HepG2 (cell line): ENCODE measurements at regions not wholly inside any gene's neighbourhood (a gene's known extent, or its start where the extent isn't known, plus 50 kb on each side); places are given as distances from the start of the nearest gene placed in this dataset.

Source experiments
- ATAC-seq: fragments of 200-7000 bp; cut with Tn5 transposase; 3 replicates; pipeline ENCODE4 v1.9.1; 2020; ENCODE audit warnings: mild to moderate bottlenecking, moderate library complexity
- BruUV-seq: library from RNA; stranded (reverse); fragments of 400-500 nt; replicated peaks from 2 replicates; lab custom pipeline; 2021; lab: Mats Ljungman, UMichigan
- CTCF ChIA-PET: fragments of 300-600 bp; formaldehyde crosslinking; extraction: SDS; loops from one replicate; lab custom pipeline; 2021; ENCODE audit warnings: low total read pairs, inconsistent platforms, low intra/inter-chr PET ratio; lab: Yijun Ruan, JAX
- POLR2A ChIA-PET: fragments of 350-600 bp; sonication (Branson Sonifier 250); formaldehyde crosslinking; loops from one replicate; lab custom pipeline; 2020; ENCODE audit warnings: antibody characterized with exemption, inconsistent platforms; lab: Yijun Ruan, JAX
- DNase-seq: peaks from one replicate; pipeline ENCODE4 v3.0.0-alpha.2; 2015; ENCODE audit warnings: low spot score
- FAIRE-seq: peaks from 3 replicates; lab custom pipeline; 2011; peaks lifted over from hg19 to GRCh38; lab: Jason Lieb, UNC
- H2AFZ ChIP-seq: one replicate; pipeline ENCODE4 v1.6.1; 2011; ENCODE audit warnings: low read length, inconsistent platforms
- H3K27ac ChIP-seq: fragments of 300-600 bp; 3 replicates; pipeline ENCODE4 v1.8.0; 2011; ENCODE audit warnings: mixed run types, mild to moderate bottlenecking, mixed read lengths, low read length, inconsistent platforms; ENCODE audit not compliant: insufficient read depth; ENCODE audit errors: extremely low read length
- H3K27me3 ChIP-seq, 2 experiments: fragments of 200-600 bp in 1 of 2; 2 replicates in 1 of 2; 3 replicates in 1 of 2; pipeline versions ENCODE4 v1.6.0 to v1.8.0; 2011; ENCODE audit warnings: low read length in 2 of 2, mild to moderate bottlenecking in 2 of 2, moderate library complexity in 2 of 2, inconsistent platforms in 1 of 2; ENCODE audit not compliant: insufficient read depth in 2 of 2, control insufficient read depth in 1 of 2
- H3K36me3 ChIP-seq, 2 experiments: fragments of 200-600 bp in 1 of 2; replicated peaks in 1 of 2; 2 replicates in 1 of 2; 3 replicates in 1 of 2; pipeline versions ENCODE4 v1.5.1 to v1.8.0; 2011; ENCODE audit warnings: low read length in 2 of 2, inconsistent platforms in 1 of 2; ENCODE audit not compliant: insufficient read depth in 2 of 2, control insufficient read depth in 1 of 2
- H3K4me1 ChIP-seq: 2 replicates; pipeline ENCODE4 v1.5.1; 2012; ENCODE audit warnings: low read length, inconsistent platforms; ENCODE audit not compliant: insufficient read depth
- H3K4me2 ChIP-seq: 2 replicates; pipeline ENCODE4 v1.6.0; 2011; ENCODE audit warnings: low read depth, low read length, inconsistent platforms
- H3K4me3 ChIP-seq, 3 experiments: fragments of 200-600 bp in 1 of 3; sonication (generic), shearing (Covaris generic) in 1 of 3; replicated peaks in 1 of 3; 2 replicates each; pipeline ENCODE4 v1.5.1; 2011 to 2016; ENCODE audit warnings: low read length in 3 of 3, inconsistent platforms in 2 of 3, low read depth in 2 of 3, mild to moderate bottlenecking in 2 of 3, control low read depth in 1 of 3, mixed read lengths in 1 of 3; ENCODE audit not compliant: insufficient read depth in 1 of 3
- H3K79me2 ChIP-seq: one replicate; pipeline ENCODE4 v1.6.1; 2011; ENCODE audit warnings: low read length, inconsistent platforms; ENCODE audit not compliant: insufficient read depth
- H3K9ac ChIP-seq: 2 replicates; pipeline ENCODE4 v1.6.0; 2011; ENCODE audit warnings: mild to moderate bottlenecking, low read depth, low read length, inconsistent platforms; ENCODE audit not compliant: insufficient read depth
- H3K9me3 ChIP-seq: 2 replicates; pipeline ENCODE4 v1.5.1; 2012; ENCODE audit warnings: mild to moderate bottlenecking, low read length
- H4K20me1 ChIP-seq: 2 replicates; pipeline ENCODE4 v1.6.0; 2011; ENCODE audit warnings: inconsistent platforms, mild to moderate bottlenecking, low read length, moderate library complexity; ENCODE audit not compliant: insufficient read depth
- EHMT2 ChIP-seq: fragments of 200-600 bp; sonication (generic); IDR thresholded peaks from 2 replicates; pipeline ENCODE4 v1.7.0; 2017; ENCODE audit warnings: antibody characterized with exemption, low read depth, low read length, borderline replicate concordance
- FOXA3 ChIP-seq: IDR thresholded peaks from 2 replicates; pipeline ENCODE4 v1.6.1; 2016; ENCODE audit warnings: missing genetic modification reagents, missing compliant biosample characterization
- MAFF ChIP-seq: IDR thresholded peaks from 2 replicates; pipeline ENCODE4 v1.6.1; 2011; ENCODE audit warnings: low read depth, low read length, improper control_type of control experiment
- MAFK ChIP-seq, 2 experiments: IDR thresholded peaks in 1 of 2; conservative IDR thresholded peaks in 1 of 2; 2 replicates each; pipeline ENCODE4 v1.6.1; 2011; ENCODE audit warnings: improper control_type of control experiment in 2 of 2, low read length in 2 of 2
- NCOR1 ChIP-seq: fragments of 200-600 bp; sonication (generic); IDR thresholded peaks from 2 replicates; pipeline ENCODE4 v1.7.0; 2017; ENCODE audit warnings: antibody characterized with exemption, low read length, borderline replicate concordance
- REL ChIP-seq: sonication (generic); formaldehyde crosslinking; conservative IDR thresholded peaks from 2 replicates; pipeline ENCODE4 v1.8.0; 2022; ENCODE audit warnings: mild to moderate bottlenecking, missing genetic modification reagents, moderate library complexity
- SKI ChIP-seq: fragments of 450-650 bp; IDR thresholded peaks from one replicate; pipeline ENCODE4 v1.6.1; 2018; ENCODE audit warnings: mild to moderate bottlenecking; ENCODE audit not compliant: partially characterized antibody
- ZNF101 ChIP-seq: sonication (generic); formaldehyde crosslinking; IDR thresholded peaks from 2 replicates; pipeline ENCODE4 v1.4.0; 2020; ENCODE audit warnings: mild to moderate bottlenecking, low read depth, missing genetic modification reagents, borderline replicate concordance
- ZNF460 ChIP-seq: sonication (generic); formaldehyde crosslinking; IDR thresholded peaks from 2 replicates; pipeline ENCODE4 v1.5.1; 2020; ENCODE audit warnings: missing genetic modification reagents, mild to moderate bottlenecking, borderline replicate concordance
- ZNF563 ChIP-seq: sonication (generic); formaldehyde crosslinking; IDR thresholded peaks from 2 replicates; pipeline ENCODE4 v1.8.0; 2022; ENCODE audit warnings: mild to moderate bottlenecking, moderate library complexity, missing genetic modification reagents
- ZNF761 ChIP-seq: sonication (generic); formaldehyde crosslinking; conservative IDR thresholded peaks from 2 replicates; pipeline ENCODE4 v1.4.0; 2020; ENCODE audit warnings: mild to moderate bottlenecking, missing genetic modification reagents
- WGBS: methylation state at CpG from one replicate; pipeline ENCODE4 v1.1.6; 2017; ENCODE audit warnings: low lambda C conversion rate; 5-methylcytosine and 5-hydroxymethylcytosine counted together
- in situ Hi-C: cut with HindIII; loops from 2 replicates; pipeline ENCODE4 v1.10.0; 2017; ENCODE audit warnings: low pct_unique_long_range_greater_than_20kb; ENCODE audit not compliant: extremely low pct_ligation_motif_present
- intact Hi-C: fragments of 100-400 bp; cut with micrococcal nuclease; formaldehyde crosslinking; loops from one replicate; pipeline ENCODE4 v1.10.0; 2022; ENCODE audit not compliant: unreplicated experiment
- TF ChIP-seq, protein P1 (sequence below): sonication (generic); formaldehyde crosslinking; IDR thresholded peaks from 2 replicates; pipeline ENCODE4 v1.8.1; 2022; ENCODE audit warnings: mild to moderate bottlenecking, missing genetic modification reagents
- TF ChIP-seq, protein P2 (sequence below): IDR thresholded peaks from 2 replicates; pipeline ENCODE4 v1.6.1; 2016; ENCODE audit warnings: low read depth, missing genetic modification reagents, missing compliant biosample characterization

DNA sequence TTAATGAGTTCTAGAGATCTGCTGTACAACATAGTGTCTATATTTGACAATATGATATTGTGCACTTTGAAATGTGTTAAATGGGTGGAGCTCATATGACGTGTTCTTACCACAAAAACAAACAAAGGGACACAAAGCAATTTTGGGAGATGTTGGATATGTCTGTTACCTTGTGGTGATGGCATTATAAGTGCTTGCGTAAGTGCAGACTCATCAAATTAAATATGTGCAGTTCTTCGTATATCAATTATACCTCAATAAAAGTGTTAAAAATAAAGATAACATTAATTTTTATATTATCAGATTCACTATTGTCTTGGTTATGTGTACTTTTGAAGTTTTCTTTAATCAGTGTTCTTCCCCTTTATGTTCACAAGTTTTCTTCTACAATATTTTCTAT lies 372.9 kb upstream of the COBL start:
- no peak overlapping the region for H3K27ac ChIP-seq
- no peaks in the 10 kb centered on the region for H3K4me1 ChIP-seq
- no peaks in the 10 kb centered on the region for H3K27me3 ChIP-seq
- no peak overlapping the region for H3K4me3 ChIP-seq
- H2AFZ ChIP-seq = no peak overlapping the region
- 39% methylated on average over 3 of the region's 3 CpGs for WGBS
- no peak for FAIRE-seq
- CTCF ChIA-PET = no interaction called here
- POLR2A ChIA-PET = no interaction called here
- no peaks in the 10 kb centered on the region for H4K20me1 ChIP-seq
- no peak overlapping the region for H3K4me2 ChIP-seq
- DNase-seq = no peak
- no peak for ATAC-seq
- intact Hi-C loops (no loop called here), in situ Hi-C loops (no loop called here)
- H3K79me2 ChIP-seq = no peaks in the 10 kb centered on the region
- BruUV-seq = no TSS peak
- no peaks in the 10 kb centered on the region for H3K36me3 ChIP-seq
- no peak overlapping the region for H3K9ac ChIP-seq
- TF ChIP-seq SKI = no peak
- peak; percentile 71; the same call in 1 of the 2 replicates for TF ChIP-seq MAFF
- TF ChIP-seq EHMT2 = no peak
- no peak for TF ChIP-seq NCOR1
- peak; percentile 55 to 82; a peak in 3 of 4 replicates for TF ChIP-seq MAFK (conservative IDR thresholded peaks at IDR 0.05 in 1 of 2, IDR thresholded peaks at IDR 0.05 in 1 of 2; ENCODE audit: low read length in 2 of 2)
- no peak for TF ChIP-seq ZNF761 (CRISPR knock-in tag)
- H3K9me3 ChIP-seq = no peaks in the 10 kb centered on the region

DNA sequence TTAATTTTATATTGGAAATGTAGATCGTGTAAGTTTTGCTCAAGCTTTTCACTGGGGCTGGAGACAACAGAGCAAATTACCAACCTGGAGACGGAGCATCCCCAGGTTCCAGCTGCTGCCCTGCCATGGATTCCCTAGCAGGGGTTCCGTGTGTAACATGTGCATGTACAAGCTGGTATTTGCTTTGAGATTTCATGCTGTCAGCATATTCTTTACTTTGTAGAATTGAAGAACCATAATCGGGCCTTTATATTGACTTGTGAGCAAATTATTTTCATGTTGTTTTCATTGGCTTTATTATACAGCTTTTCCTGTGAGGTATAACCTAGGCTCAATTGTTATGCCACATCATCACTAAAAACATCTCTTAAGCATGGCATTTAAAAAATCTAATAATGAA lies 369.2 kb upstream of the COBL start:
- FAIRE-seq (no peak), ATAC-seq (no peak), DNase-seq (no peak)
- Histone ChIP-seq H4K20me1 (no peaks in the 10 kb centered on the region), H3K9ac (no peak overlapping the region), H3K9me3 (no peaks in the 10 kb centered on the region), H3K79me2 (no peaks in the 10 kb centered on the region), H3K36me3 (no peaks in the 10 kb centered on the region), H3K27me3 (no peaks in the 10 kb centered on the region), H3K27ac (no peak overlapping the region), H2AFZ (no peak overlapping the region), H3K4me3 (no peak overlapping the region), H3K4me2 (no peak overlapping the region), H3K4me1 (peaks cover 3% of the 10 kb centered on the region; the same call in 1 of the 2 replicates)
- CTCF ChIA-PET = no interaction called here
- POLR2A ChIA-PET = no interaction called here
- no TSS peak for BruUV-seq
- WGBS = 6% methylated on average over 4 of the region's 4 CpGs
- in situ Hi-C loops = no loop called here
- intact Hi-C loops = no loop called here
- TF ChIP-seq ZNF460 (CRISPR knock-in tag) (no peak), REL (CRISPR knock-in tag) (no peak), FOXA3 (CRISPR knock-in tag) (no peak), MAFF (peak; percentile 77), MAFK (conservative IDR thresholded peaks at IDR 0.05 in 1 of 2, IDR thresholded peaks at IDR 0.05 in 1 of 2; ENCODE audit: low read length in 2 of 2) (peak; percentile 57 to 79), ZNF563 (no peak), ZNF101 (CRISPR knock-in tag) (no peak)
- TF ChIP-seq, protein P1, sequence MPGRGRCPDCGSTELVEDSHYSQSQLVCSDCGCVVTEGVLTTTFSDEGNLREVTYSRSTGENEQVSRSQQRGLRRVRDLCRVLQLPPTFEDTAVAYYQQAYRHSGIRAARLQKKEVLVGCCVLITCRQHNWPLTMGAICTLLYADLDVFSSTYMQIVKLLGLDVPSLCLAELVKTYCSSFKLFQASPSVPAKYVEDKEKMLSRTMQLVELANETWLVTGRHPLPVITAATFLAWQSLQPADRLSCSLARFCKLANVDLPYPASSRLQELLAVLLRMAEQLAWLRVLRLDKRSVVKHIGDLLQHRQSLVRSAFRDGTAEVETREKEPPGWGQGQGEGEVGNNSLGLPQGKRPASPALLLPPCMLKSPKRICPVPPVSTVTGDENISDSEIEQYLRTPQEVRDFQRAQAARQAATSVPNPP = no peak
- TF ChIP-seq, protein P2, sequence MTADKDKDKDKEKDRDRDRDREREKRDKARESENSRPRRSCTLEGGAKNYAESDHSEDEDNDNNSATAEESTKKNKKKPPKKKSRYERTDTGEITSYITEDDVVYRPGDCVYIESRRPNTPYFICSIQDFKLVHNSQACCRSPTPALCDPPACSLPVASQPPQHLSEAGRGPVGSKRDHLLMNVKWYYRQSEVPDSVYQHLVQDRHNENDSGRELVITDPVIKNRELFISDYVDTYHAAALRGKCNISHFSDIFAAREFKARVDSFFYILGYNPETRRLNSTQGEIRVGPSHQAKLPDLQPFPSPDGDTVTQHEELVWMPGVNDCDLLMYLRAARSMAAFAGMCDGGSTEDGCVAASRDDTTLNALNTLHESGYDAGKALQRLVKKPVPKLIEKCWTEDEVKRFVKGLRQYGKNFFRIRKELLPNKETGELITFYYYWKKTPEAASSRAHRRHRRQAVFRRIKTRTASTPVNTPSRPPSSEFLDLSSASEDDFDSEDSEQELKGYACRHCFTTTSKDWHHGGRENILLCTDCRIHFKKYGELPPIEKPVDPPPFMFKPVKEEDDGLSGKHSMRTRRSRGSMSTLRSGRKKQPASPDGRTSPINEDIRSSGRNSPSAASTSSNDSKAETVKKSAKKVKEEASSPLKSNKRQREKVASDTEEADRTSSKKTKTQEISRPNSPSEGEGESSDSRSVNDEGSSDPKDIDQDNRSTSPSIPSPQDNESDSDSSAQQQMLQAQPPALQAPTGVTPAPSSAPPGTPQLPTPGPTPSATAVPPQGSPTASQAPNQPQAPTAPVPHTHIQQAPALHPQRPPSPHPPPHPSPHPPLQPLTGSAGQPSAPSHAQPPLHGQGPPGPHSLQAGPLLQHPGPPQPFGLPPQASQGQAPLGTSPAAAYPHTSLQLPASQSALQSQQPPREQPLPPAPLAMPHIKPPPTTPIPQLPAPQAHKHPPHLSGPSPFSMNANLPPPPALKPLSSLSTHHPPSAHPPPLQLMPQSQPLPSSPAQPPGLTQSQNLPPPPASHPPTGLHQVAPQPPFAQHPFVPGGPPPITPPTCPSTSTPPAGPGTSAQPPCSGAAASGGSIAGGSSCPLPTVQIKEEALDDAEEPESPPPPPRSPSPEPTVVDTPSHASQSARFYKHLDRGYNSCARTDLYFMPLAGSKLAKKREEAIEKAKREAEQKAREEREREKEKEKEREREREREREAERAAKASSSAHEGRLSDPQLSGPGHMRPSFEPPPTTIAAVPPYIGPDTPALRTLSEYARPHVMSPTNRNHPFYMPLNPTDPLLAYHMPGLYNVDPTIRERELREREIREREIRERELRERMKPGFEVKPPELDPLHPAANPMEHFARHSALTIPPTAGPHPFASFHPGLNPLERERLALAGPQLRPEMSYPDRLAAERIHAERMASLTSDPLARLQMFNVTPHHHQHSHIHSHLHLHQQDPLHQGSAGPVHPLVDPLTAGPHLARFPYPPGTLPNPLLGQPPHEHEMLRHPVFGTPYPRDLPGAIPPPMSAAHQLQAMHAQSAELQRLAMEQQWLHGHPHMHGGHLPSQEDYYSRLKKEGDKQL (CRISPR knock-in tag) = no peak
